GM23338 (cell line): ENCODE measurements at regions not wholly inside any gene's neighbourhood (a gene's known extent, or its start where the extent isn't known, plus 50 kb on each side); places are given as distances from the start of the nearest gene placed in this dataset.

Source experiments
- ATAC-seq: fragments of 200-7000 bp; cut with Tn5 transposase; 3 replicates; pipeline ENCODE4 v1.9.1; 2020
- DNase-seq: peaks from one replicate; pipeline ENCODE4 v3.0.0-alpha.2; 2015; ENCODE audit warnings: low spot score
- H2AFZ ChIP-seq: fragments of 200-600 bp; sonication (generic); 2 replicates; pipeline ENCODE4 v1.8.0; 2016; ENCODE audit warnings: antibody characterized with exemption, mild to moderate bottlenecking, moderate library complexity
- H3F3A ChIP-seq: fragments of 200-600 bp; sonication (generic); replicated peaks from 2 replicates; pipeline ENCODE4 v1.8.0; 2017; ENCODE audit warnings: antibody characterized with exemption, mixed run types, low read depth
- H3K27ac ChIP-seq: fragments of 200-600 bp; sonication (generic); 2 replicates; pipeline ENCODE4 v1.6.1; 2016; ENCODE audit warnings: low read depth
- H3K27me3 ChIP-seq: fragments of 200-600 bp; sonication (generic); 2 replicates; pipeline ENCODE4 v1.8.0; 2016; ENCODE audit warnings: mild to moderate bottlenecking, mixed run types, moderate library complexity; ENCODE audit not compliant: insufficient read depth
- H3K36me3 ChIP-seq: fragments of 200-600 bp; sonication (generic); 2 replicates; pipeline ENCODE4 v1.8.0; 2016; ENCODE audit warnings: mild to moderate bottlenecking; ENCODE audit not compliant: insufficient read depth
- H3K4me1 ChIP-seq: fragments of 200-600 bp; sonication (generic); 2 replicates; pipeline ENCODE4 v1.8.0; 2016; ENCODE audit warnings: mild to moderate bottlenecking, moderate library complexity; ENCODE audit not compliant: insufficient read depth
- H3K4me2 ChIP-seq: fragments of 200-600 bp; sonication (generic); 2 replicates; pipeline ENCODE4 v1.7.1; 2017; ENCODE audit warnings: mixed run types
- H3K4me3 ChIP-seq: fragments of 200-600 bp; sonication (generic); 2 replicates; pipeline ENCODE4 v1.6.1; 2016; ENCODE audit warnings: mixed run types
- H3K79me2 ChIP-seq: fragments of 200-600 bp; sonication (generic); replicated peaks from 2 replicates; pipeline ENCODE4 v1.8.0; 2017; ENCODE audit warnings: mild to moderate bottlenecking; ENCODE audit not compliant: insufficient read depth
- H3K9me2 ChIP-seq: fragments of 200-600 bp; sonication (generic); 2 replicates; pipeline ENCODE4 v1.8.0; 2017; ENCODE audit not compliant: insufficient read depth
- H4K20me1 ChIP-seq: fragments of 200-600 bp; sonication (generic); replicated peaks from 2 replicates; pipeline ENCODE4 v1.8.0; 2017; ENCODE audit warnings: mild to moderate bottlenecking; ENCODE audit not compliant: insufficient read depth
- H3K27ac Mint-ChIP-seq: 2 replicates; pipeline ENCODE4 v1.8.0; 2020; ENCODE audit warnings: inconsistent platforms, mild to moderate bottlenecking, moderate library complexity, mixed read lengths
- H3K27me3 Mint-ChIP-seq: 3 replicates; pipeline ENCODE4 v1.8.0; 2022; ENCODE audit warnings: low read depth, mild to moderate bottlenecking, moderate library complexity, mixed read lengths, inconsistent platforms; ENCODE audit not compliant: insufficient read depth, poor library complexity
- H3K36me3 Mint-ChIP-seq: 3 replicates; pipeline ENCODE4 v1.8.0; 2021; ENCODE audit warnings: low read depth, mild to moderate bottlenecking, inconsistent platforms, moderate library complexity, mixed read lengths
- H3K4me1 Mint-ChIP-seq: 3 replicates; pipeline ENCODE4 v1.8.0; 2020; ENCODE audit warnings: mild to moderate bottlenecking, inconsistent platforms, mixed read lengths
- H3K4me3 Mint-ChIP-seq: 3 replicates; pipeline ENCODE4 v1.8.0; 2021; ENCODE audit warnings: moderate library complexity, mild to moderate bottlenecking, inconsistent platforms, mixed read lengths
- H3K9me3 Mint-ChIP-seq: 3 replicates; pipeline ENCODE4 v1.8.0; 2020; ENCODE audit warnings: moderate library complexity, mild to moderate bottlenecking, inconsistent platforms, mixed read lengths
- CREB1 ChIP-seq: fragments of 250-450 bp; sonication (Bioruptor Pico); IDR thresholded peaks from 2 replicates; pipeline ENCODE4 v1.5.0; 2020; ENCODE audit warnings: low read depth, mild to moderate bottlenecking, moderate library complexity
- ETS1 ChIP-seq: IDR thresholded peaks from 2 replicates; pipeline ENCODE4 v1.6.1; 2016; ENCODE audit warnings: antibody characterized with exemption
- EZH2phosphoT487 ChIP-seq: fragments of 200-600 bp; sonication (generic); IDR thresholded peaks from one replicate; pipeline ENCODE4 v1.8.1; 2018; ENCODE audit warnings: antibody characterized with exemption; ENCODE audit not compliant: unreplicated experiment
- NANOG ChIP-seq: IDR thresholded peaks from 2 replicates; pipeline ENCODE4 v1.6.1; 2016; ENCODE audit warnings: antibody characterized with exemption, borderline replicate concordance
- POLR2AphosphoS5 ChIP-seq: IDR thresholded peaks from 2 replicates; pipeline ENCODE4 v1.6.1; 2016; ENCODE audit warnings: antibody characterized with exemption, low read depth
- ZNF114 ChIP-seq: fragments of 250-450 bp; sonication (Bioruptor Pico); IDR thresholded peaks from 2 replicates; pipeline ENCODE4 v1.5.0; 2020; ENCODE audit warnings: mild to moderate bottlenecking, moderate library complexity
- TF ChIP-seq, protein P1 (sequence below): IDR thresholded peaks from one replicate; pipeline ENCODE4 v1.6.1; 2018; ENCODE audit warnings: antibody characterized with exemption; ENCODE audit not compliant: unreplicated experiment
- TF ChIP-seq, protein P2 (sequence below), 2 experiments: fragments of 200-600 bp in 1 of 2; sonication (generic) in 1 of 2; conservative IDR thresholded peaks; 2 replicates each; pipeline versions ENCODE4 v1.5.1 to v1.6.1; 2016 to 2017; ENCODE audit warnings: antibody characterized with exemption in 2 of 2, low read depth in 2 of 2, mild to moderate bottlenecking in 2 of 2, moderate library complexity in 1 of 2
- TF ChIP-seq, protein P3 (sequence below): fragments of 250-450 bp; sonication (Bioruptor Pico); IDR thresholded peaks from 2 replicates; pipeline ENCODE4 v1.5.0; 2020; ENCODE audit warnings: mild to moderate bottlenecking, moderate library complexity

- TF ChIP-seq, protein P1, sequence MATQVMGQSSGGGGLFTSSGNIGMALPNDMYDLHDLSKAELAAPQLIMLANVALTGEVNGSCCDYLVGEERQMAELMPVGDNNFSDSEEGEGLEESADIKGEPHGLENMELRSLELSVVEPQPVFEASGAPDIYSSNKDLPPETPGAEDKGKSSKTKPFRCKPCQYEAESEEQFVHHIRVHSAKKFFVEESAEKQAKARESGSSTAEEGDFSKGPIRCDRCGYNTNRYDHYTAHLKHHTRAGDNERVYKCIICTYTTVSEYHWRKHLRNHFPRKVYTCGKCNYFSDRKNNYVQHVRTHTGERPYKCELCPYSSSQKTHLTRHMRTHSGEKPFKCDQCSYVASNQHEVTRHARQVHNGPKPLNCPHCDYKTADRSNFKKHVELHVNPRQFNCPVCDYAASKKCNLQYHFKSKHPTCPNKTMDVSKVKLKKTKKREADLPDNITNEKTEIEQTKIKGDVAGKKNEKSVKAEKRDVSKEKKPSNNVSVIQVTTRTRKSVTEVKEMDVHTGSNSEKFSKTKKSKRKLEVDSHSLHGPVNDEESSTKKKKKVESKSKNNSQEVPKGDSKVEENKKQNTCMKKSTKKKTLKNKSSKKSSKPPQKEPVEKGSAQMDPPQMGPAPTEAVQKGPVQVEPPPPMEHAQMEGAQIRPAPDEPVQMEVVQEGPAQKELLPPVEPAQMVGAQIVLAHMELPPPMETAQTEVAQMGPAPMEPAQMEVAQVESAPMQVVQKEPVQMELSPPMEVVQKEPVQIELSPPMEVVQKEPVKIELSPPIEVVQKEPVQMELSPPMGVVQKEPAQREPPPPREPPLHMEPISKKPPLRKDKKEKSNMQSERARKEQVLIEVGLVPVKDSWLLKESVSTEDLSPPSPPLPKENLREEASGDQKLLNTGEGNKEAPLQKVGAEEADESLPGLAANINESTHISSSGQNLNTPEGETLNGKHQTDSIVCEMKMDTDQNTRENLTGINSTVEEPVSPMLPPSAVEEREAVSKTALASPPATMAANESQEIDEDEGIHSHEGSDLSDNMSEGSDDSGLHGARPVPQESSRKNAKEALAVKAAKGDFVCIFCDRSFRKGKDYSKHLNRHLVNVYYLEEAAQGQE: no peak
- no peak for TF ChIP-seq POLR2AphosphoS5
- no peak for TF ChIP-seq NANOG
- no peak for TF ChIP-seq CREB1 (CRISPR knock-in tag)
- TF ChIP-seq, protein P2, sequence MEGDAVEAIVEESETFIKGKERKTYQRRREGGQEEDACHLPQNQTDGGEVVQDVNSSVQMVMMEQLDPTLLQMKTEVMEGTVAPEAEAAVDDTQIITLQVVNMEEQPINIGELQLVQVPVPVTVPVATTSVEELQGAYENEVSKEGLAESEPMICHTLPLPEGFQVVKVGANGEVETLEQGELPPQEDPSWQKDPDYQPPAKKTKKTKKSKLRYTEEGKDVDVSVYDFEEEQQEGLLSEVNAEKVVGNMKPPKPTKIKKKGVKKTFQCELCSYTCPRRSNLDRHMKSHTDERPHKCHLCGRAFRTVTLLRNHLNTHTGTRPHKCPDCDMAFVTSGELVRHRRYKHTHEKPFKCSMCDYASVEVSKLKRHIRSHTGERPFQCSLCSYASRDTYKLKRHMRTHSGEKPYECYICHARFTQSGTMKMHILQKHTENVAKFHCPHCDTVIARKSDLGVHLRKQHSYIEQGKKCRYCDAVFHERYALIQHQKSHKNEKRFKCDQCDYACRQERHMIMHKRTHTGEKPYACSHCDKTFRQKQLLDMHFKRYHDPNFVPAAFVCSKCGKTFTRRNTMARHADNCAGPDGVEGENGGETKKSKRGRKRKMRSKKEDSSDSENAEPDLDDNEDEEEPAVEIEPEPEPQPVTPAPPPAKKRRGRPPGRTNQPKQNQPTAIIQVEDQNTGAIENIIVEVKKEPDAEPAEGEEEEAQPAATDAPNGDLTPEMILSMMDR (conservative IDR thresholded peaks at IDR 0.05; ENCODE audit: low read depth in 2 of 2): no peak
- TF ChIP-seq ZNF114: no peak
- TF ChIP-seq ETS1: no peak
- no peak for TF ChIP-seq EZH2phosphoT487
Observed at GRCh38 chrX:124256629-124257380, 75.7 kb upstream of the TEX13D start (continued).

DNA sequence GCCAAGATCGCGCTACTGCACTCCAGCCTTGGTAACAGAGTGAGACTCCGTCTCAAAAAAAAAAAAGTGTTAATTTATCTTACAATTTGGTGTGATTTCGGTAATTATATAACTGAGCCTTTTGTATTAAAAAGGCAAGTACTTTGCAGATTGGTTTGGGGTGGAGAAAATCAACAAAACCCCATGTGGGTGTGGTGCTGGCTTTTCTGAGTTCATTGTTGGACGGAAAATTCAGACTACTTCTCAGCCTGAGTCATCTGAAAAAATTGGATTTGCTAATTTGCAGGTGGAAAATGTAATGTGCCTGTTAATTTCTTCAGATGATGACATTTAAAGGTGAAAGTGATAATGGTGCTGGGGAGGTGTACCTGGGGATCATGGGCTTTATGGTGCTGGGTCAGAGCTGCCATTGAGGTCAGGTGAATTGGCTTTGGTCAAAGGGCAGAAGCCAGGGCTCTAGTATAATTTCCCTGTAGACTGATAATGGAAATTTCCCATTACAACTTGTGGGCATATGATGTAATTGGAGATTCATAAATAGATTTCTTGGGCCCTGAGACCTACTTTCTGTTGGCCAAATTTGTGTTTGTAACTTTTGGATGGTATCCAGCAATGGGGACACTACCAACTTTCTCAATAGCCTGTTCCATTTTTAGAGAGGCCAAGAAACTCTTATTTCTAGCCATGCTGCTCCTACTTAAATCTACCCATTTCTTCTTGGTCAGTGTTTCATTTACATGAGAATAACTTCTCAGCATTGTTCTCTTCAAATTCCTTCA lies 74.3 kb upstream of the TEX13D start:
- no peaks in the 10 kb centered on the region for H3K4me1 ChIP-seq
- H3K79me2 ChIP-seq: no peaks in the 10 kb centered on the region
- H3K36me3 ChIP-seq: no peaks in the 10 kb centered on the region
- H3K27me3 ChIP-seq: no peaks in the 10 kb centered on the region
- no peak overlapping the region for H2AFZ ChIP-seq
- no peak for DNase-seq
- H3K27ac ChIP-seq: no peak overlapping the region
- no peak overlapping the region for H3K27ac Mint-ChIP-seq
- H3K4me3 Mint-ChIP-seq: no peak overlapping the region
- H3K4me1 Mint-ChIP-seq: no peaks in the 10 kb centered on the region; the same call in 1 of the 3 replicates
- no peak overlapping the region for H3K4me3 ChIP-seq
- no peaks in the 10 kb centered on the region for H3K36me3 Mint-ChIP-seq
- H3K9me2 ChIP-seq: no peaks in the 10 kb centered on the region
- H3F3A ChIP-seq: no peaks in the 10 kb centered on the region
- H3K27me3 Mint-ChIP-seq: peaks cover 2% of the 10 kb centered on the region
- H3K9me3 Mint-ChIP-seq: no peaks in the 10 kb centered on the region
- no peak overlapping the region for H3K4me2 ChIP-seq
- ATAC-seq: no peak
- H4K20me1 ChIP-seq: no peaks in the 10 kb centered on the region
- TF ChIP-seq, protein P3, sequence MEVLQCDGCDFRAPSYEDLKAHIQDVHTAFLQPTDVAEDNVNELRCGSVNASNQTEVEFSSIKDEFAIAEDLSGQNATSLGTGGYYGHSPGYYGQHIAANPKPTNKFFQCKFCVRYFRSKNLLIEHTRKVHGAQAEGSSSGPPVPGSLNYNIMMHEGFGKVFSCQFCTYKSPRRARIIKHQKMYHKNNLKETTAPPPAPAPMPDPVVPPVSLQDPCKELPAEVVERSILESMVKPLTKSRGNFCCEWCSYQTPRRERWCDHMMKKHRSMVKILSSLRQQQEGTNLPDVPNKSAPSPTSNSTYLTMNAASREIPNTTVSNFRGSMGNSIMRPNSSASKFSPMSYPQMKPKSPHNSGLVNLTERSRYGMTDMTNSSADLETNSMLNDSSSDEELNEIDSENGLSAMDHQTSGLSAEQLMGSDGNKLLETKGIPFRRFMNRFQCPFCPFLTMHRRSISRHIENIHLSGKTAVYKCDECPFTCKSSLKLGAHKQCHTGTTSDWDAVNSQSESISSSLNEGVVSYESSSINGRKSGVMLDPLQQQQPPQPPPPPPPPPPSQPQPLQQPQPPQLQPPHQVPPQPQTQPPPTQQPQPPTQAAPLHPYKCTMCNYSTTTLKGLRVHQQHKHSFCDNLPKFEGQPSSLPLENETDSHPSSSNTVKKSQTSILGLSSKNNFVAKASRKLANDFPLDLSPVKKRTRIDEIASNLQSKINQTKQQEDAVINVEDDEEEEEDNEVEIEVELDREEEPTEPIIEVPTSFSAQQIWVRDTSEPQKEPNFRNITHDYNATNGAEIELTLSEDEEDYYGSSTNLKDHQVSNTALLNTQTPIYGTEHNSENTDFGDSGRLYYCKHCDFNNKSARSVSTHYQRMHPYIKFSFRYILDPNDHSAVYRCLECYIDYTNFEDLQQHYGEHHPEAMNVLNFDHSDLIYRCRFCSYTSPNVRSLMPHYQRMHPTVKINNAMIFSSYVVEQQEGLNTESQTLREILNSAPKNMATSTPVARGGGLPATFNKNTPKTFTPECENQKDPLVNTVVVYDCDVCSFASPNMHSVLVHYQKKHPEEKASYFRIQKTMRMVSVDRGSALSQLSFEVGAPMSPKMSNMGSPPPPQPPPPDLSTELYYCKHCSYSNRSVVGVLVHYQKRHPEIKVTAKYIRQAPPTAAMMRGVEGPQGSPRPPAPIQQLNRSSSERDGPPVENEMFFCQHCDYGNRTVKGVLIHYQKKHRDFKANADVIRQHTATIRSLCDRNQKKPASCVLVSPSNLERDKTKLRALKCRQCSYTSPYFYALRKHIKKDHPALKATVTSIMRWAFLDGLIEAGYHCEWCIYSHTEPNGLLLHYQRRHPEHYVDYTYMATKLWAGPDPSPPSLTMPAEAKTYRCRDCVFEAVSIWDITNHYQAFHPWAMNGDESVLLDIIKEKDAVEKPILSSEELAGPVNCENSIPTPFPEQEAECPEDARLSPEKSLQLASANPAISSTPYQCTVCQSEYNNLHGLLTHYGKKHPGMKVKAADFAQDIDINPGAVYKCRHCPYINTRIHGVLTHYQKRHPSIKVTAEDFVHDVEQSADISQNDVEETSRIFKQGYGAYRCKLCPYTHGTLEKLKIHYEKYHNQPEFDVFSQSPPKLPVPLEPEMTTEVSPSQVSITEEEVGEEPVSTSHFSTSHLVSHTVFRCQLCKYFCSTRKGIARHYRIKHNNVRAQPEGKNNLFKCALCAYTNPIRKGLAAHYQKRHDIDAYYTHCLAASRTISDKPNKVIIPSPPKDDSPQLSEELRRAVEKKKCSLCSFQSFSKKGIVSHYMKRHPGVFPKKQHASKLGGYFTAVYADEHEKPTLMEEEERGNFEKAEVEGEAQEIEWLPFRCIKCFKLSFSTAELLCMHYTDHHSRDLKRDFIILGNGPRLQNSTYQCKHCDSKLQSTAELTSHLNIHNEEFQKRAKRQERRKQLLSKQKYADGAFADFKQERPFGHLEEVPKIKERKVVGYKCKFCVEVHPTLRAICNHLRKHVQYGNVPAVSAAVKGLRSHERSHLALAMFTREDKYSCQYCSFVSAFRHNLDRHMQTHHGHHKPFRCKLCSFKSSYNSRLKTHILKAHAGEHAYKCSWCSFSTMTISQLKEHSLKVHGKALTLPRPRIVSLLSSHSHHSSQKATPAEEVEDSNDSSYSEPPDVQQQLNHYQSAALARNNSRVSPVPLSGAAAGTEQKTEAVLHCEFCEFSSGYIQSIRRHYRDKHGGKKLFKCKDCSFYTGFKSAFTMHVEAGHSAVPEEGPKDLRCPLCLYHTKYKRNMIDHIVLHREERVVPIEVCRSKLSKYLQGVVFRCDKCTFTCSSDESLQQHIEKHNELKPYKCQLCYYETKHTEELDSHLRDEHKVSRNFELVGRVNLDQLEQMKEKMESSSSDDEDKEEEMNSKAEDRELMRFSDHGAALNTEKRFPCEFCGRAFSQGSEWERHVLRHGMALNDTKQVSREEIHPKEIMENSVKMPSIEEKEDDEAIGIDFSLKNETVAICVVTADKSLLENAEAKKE (CRISPR knock-in tag): no peak
